Prostate gland (tissue), 2 donors: ENCODE measurements at regions not wholly inside any gene's neighbourhood (a gene's known extent, or its start where the extent isn't known, plus 50 kb on each side); places are given as distances from the start of the nearest gene placed in this dataset.

Experiments used
- DNase-seq: peaks from one replicate; pipeline ENCODE4 v3.0.0-alpha.2; 2019; ENCODE audit warnings: low spot score
- H3K27ac ChIP-seq, 2 donors: fragments of 200-600 bp; sonication (generic); 2 replicates each; pipeline ENCODE4 v1.5.1; 2017 to 2019
- H3K27me3 ChIP-seq: fragments of 200-600 bp; sonication (generic); replicated peaks from 2 replicates; pipeline ENCODE4 v1.5.1; 2019; ENCODE audit not compliant: insufficient read depth
- H3K36me3 ChIP-seq, 2 donors: fragments of 200-600 bp; sonication (generic); 1 replicate in 1 of 2; 2 replicates in 1 of 2; pipeline versions ENCODE4 v1.5.1 to v1.8.1; 2017 to 2019
- H3K4me1 ChIP-seq: fragments of 200-600 bp; sonication (generic); replicated peaks from 2 replicates; pipeline ENCODE4 v1.5.1; 2019
- H3K4me3 ChIP-seq, 2 donors: fragments of 200-600 bp; sonication (generic); 2 replicates each; pipeline ENCODE4 v1.5.1; 2017 to 2019
- H3K9me3 ChIP-seq: fragments of 200-600 bp; sonication (generic); 2 replicates; pipeline ENCODE4 v1.5.1; 2017
- CTCF ChIP-seq, 4 experiments: fragments of 200-600 bp in 2 of 4; fragments of 450-650 bp in 2 of 4; sonication (generic) in 2 of 4; IDR thresholded peaks; 1 replicate in 3 of 4; 2 replicates in 1 of 4; pipeline ENCODE4 v1.5.1; 2016 to 2019; ENCODE audit warnings: antibody characterized with exemption in 4 of 4, mild to moderate bottlenecking in 2 of 4, moderate library complexity in 2 of 4
- POLR2A ChIP-seq: fragments of 450-650 bp; IDR thresholded peaks from one replicate; pipeline ENCODE4 v1.6.1; 2016; ENCODE audit warnings: antibody characterized with exemption, mild to moderate bottlenecking
- POLR2AphosphoS5 ChIP-seq: sonication (generic); formaldehyde crosslinking; IDR thresholded peaks from one replicate; pipeline ENCODE4 v1.6.1; 2017; ENCODE audit warnings: antibody characterized with exemption
- WGBS: methylation state at CpG from one replicate; pipeline ENCODE4 v1.1.5; 2018; 5-methylcytosine and 5-hydroxymethylcytosine counted together
- intact Hi-C: fragments of 100-400 bp; cut with DNase I; formaldehyde crosslinking; loops from one replicate; pipeline ENCODE4 v1.14.2; 2022

DNA sequence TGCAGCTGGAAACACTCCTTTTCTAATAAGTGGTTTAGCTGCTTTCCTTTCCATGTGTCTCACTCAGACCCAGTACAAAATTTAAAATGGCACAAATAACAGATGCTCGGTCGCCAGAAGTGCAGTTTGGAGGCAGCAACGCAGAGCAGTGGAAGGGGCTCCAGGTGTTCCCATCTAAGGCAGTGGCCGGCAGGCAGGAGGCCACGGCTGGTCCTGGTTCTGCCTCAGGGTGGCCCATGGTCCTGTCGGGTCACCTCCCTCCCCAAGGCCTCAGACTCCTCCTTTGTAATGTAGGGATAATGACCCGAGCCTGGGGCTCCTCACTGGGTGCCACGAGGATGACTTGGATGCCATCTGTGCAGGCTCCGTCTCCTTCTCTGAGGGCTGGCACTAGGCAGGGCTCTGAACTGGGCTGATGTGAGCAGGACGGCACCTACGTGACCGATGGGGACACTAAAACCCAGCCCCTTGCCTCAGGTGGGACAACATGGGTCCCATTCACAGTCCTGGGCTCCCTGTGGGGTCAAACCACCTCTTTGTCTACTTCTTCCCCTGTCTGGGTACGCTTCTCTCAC lies 80.9 kb upstream of the SLC66A3 start:
- no peaks in the 10 kb centered on the region for H3K27me3 ChIP-seq
- DNase-seq, result no peak
- no peak for TF ChIP-seq POLR2A
- no peak for TF ChIP-seq POLR2AphosphoS5
- TF ChIP-seq CTCF (IDR thresholded peaks at IDR 0.05), result no peak
- intact Hi-C loops, result no loop called here
- no peak overlapping the region for H3K4me3 ChIP-seq
- H3K9me3 ChIP-seq, result no peaks in the 10 kb centered on the region
- WGBS, result 91% methylated on average over 13 of the region's 13 CpGs
- H3K36me3 ChIP-seq, result no peaks in the 10 kb centered on the region
- no peaks in the 10 kb centered on the region for H3K4me1 ChIP-seq
- no peak overlapping the region for H3K27ac ChIP-seq

GRCh38 chr2:11075221-11075620 lies 80.0 kb upstream of the SLC66A3 start:
- intact Hi-C loops, result no loop called here
- H3K4me1 ChIP-seq, result no peaks in the 10 kb centered on the region
- H3K27ac ChIP-seq, result no peak overlapping the region
- no peak overlapping the region for H3K4me3 ChIP-seq
- no peaks in the 10 kb centered on the region for H3K9me3 ChIP-seq
- WGBS, result 94% methylated on average over 5 of the region's 5 CpGs
- TF ChIP-seq POLR2A (no peak), POLR2AphosphoS5 (no peak)
- no peak for DNase-seq
- H3K27me3 ChIP-seq, result no peaks in the 10 kb centered on the region
- no peaks in the 10 kb centered on the region for H3K36me3 ChIP-seq

DNA sequence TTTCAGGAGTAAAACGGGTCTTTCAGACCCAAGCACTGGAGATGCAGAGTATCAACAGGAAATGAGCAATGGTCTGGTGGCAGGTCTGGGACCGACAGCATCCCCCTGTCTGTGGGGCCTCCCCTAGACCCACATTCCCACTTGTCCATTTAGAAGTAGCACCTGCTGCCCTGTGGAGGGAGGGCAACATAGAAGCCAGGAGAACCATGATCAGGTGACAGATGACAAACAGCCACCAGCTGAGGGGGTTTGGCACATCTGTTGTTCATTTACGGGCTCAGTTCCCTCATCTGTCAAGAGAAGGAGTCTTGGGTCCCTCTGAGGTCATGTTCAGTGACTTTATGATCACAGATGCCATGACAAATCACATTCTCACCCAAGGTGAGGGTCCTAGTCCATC lies 77.9 kb upstream of the SLC66A3 start:
- no peak overlapping the region for H3K4me3 ChIP-seq
- no peaks in the 10 kb centered on the region for H3K4me1 ChIP-seq
- no peaks in the 10 kb centered on the region for H3K27me3 ChIP-seq
- no peaks in the 10 kb centered on the region for H3K9me3 ChIP-seq
- TF ChIP-seq POLR2A (no peak), POLR2AphosphoS5 (no peak), CTCF (IDR thresholded peaks at IDR 0.05) (no peak)
- 78% methylated on average over 3 of the region's 3 CpGs for WGBS
- no peak overlapping the region for H3K27ac ChIP-seq
- no peak for DNase-seq
- intact Hi-C loops, result no loop called here
- no peaks in the 10 kb centered on the region for H3K36me3 ChIP-seq

GRCh38 chr2:11079136-11079824 lies 76.0 kb upstream of the SLC66A3 start:
- no peak for DNase-seq
- Histone ChIP-seq H3K27ac (no peak overlapping the region), H3K36me3 (no peaks in the 10 kb centered on the region), H3K4me1 (no peaks in the 10 kb centered on the region), H3K4me3 (no peak overlapping the region), H3K27me3 (no peaks in the 10 kb centered on the region), H3K9me3 (no peaks in the 10 kb centered on the region)
- WGBS, result 77% methylated on average over 8 of the region's 8 CpGs
- TF ChIP-seq CTCF (IDR thresholded peaks at IDR 0.05) (no peak), POLR2A (no peak), POLR2AphosphoS5 (no peak)
- intact Hi-C loops, result no loop called here

DNA sequence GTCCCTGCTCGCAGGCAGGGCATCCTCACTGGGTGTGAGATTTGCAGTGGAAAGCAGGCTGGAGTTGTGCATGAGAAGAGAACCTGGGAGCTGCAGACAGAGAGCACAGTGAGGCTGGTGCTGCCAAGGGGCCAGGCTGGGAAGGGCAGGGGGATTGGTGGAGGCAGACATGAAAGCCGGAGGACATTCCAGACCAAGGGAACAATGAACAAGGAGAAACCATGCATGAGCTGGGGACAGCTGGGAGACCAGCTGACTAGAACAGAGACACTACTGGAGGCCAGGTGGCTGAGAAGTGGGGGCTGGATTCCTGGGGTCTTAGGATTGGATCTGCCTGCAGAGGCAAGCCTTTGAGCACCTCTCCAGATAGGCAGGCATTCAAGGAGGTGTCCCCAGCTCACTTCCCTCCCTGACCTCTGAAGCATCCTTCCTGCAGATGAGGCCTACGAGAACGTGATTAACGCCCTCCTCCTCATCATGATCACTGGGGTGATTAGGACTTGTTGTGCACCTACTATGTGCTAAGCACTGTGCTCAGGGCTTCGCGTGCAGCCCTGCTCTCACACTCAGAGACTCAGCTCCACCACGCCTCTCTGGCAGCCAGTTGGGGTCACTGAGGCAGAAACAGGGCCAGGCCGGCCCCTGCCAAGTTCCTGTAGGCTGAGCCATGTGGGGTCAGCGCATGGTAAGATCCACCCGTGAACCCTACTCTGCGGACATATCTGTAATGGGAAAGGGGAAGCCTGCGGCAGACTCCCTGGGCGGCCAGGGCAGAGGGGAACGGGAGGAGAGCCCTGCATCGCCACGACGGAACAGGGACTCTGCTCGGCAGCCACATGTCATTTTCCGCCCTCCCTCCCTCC lies 74.8 kb upstream of the SLC66A3 start:
- H3K27me3 ChIP-seq, result no peaks in the 10 kb centered on the region
- no peak overlapping the region for H3K27ac ChIP-seq
- no peaks in the 10 kb centered on the region for H3K36me3 ChIP-seq
- H3K9me3 ChIP-seq, result no peaks in the 10 kb centered on the region
- TF ChIP-seq POLR2AphosphoS5 (no peak), POLR2A (no peak)
- H3K4me1 ChIP-seq, result no peaks in the 10 kb centered on the region
- no peak for DNase-seq
- intact Hi-C loops, result no loop called here
- 88% methylated on average over 20 of the region's 20 CpGs for WGBS
- H3K4me3 ChIP-seq, result no peak overlapping the region
